Panc1 (cell line): ENCODE measurements at regions not wholly inside any gene's neighbourhood (a gene's known extent, or its start where the extent isn't known, plus 50 kb on each side); places are given as distances from the start of the nearest gene placed in this dataset.

Experiments
- REST ChIP-seq, 2 experiments: IDR thresholded peaks; 2 replicates each; pipeline ENCODE4 v1.6.1; 2011 to 2012; ENCODE audit warnings: low read depth in 2 of 2, control low read depth in 1 of 2, low read length in 1 of 2, mild to moderate bottlenecking in 1 of 2, moderate library complexity in 1 of 2; ENCODE audit not compliant: insufficient read depth in 1 of 2
- SIN3A ChIP-seq: IDR thresholded peaks from 2 replicates; pipeline ENCODE4 v1.6.1; 2012; ENCODE audit warnings: low read depth, mild to moderate bottlenecking, low read length, moderate library complexity, borderline replicate concordance; ENCODE audit not compliant: insufficient read depth
- TF ChIP-seq, protein P1 (sequence below): fragments of 450-650 bp; IDR thresholded peaks from 2 replicates; pipeline ENCODE4 v1.5.1; 2017; ENCODE audit warnings: mild to moderate bottlenecking

- TF ChIP-seq SIN3A, result no peak
- TF ChIP-seq, protein P1, sequence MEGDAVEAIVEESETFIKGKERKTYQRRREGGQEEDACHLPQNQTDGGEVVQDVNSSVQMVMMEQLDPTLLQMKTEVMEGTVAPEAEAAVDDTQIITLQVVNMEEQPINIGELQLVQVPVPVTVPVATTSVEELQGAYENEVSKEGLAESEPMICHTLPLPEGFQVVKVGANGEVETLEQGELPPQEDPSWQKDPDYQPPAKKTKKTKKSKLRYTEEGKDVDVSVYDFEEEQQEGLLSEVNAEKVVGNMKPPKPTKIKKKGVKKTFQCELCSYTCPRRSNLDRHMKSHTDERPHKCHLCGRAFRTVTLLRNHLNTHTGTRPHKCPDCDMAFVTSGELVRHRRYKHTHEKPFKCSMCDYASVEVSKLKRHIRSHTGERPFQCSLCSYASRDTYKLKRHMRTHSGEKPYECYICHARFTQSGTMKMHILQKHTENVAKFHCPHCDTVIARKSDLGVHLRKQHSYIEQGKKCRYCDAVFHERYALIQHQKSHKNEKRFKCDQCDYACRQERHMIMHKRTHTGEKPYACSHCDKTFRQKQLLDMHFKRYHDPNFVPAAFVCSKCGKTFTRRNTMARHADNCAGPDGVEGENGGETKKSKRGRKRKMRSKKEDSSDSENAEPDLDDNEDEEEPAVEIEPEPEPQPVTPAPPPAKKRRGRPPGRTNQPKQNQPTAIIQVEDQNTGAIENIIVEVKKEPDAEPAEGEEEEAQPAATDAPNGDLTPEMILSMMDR, result no peak
- no peak for TF ChIP-seq REST (IDR thresholded peaks at IDR 0.05; ENCODE audit: insufficient read depth in 1 of 2, low read depth in 2 of 2, low read length in 1 of 2)
Observed at GRCh38 chr3:64368257-64369020, 143.2 kb upstream of the PRICKLE2 start.
